ENCODE measurements at regions not wholly inside any gene's neighbourhood (a gene's known extent, or its start where the extent isn't known, plus 50 kb on each side); places are given as distances from the start of the nearest gene placed in this dataset.

- TF ChIP-seq PAXIP1 (CRISPR knock-in tag; conservative IDR thresholded peaks at IDR 0.05) (peak; percentile 80), ZNF598 (CRISPR knock-in tag; IDR thresholded peaks at IDR 0.05; ENCODE audit: borderline replicate concordance) (no peak), ZNF160 (CRISPR knock-in tag; IDR thresholded peaks at IDR 0.05) (no peak), ZNF878 (CRISPR knock-in tag; IDR thresholded peaks at IDR 0.05) (peak; percentile 87), U2AF1 (optimal IDR thresholded peaks at IDR 0.05; ENCODE audit: low read depth, low read length) (no peak), HOXD1 (CRISPR knock-in tag; IDR thresholded peaks at IDR 0.05) (no peak), PTBP1 (IDR thresholded peaks at IDR 0.05; ENCODE audit: low read depth, low read length, poor library complexity, severe bottlenecking) (no peak), ZNF567 (CRISPR knock-in tag; IDR thresholded peaks at IDR 0.05; ENCODE audit: borderline replicate concordance) (no peak), PHB2 (IDR thresholded peaks at IDR 0.05; ENCODE audit: partially characterized antibody) (no peak), ZNF570 (CRISPR knock-in tag; IDR thresholded peaks at IDR 0.05; ENCODE audit: borderline replicate concordance) (no peak), CREM (IDR thresholded peaks at IDR 0.05) (peak; percentile 79), CREM (CRISPR knock-in tag; IDR thresholded peaks at IDR 0.05) (no peak), TEAD2 (CRISPR knock-in tag; IDR thresholded peaks at IDR 0.05) (no peak), ZNF552 (CRISPR knock-in tag; IDR thresholded peaks at IDR 0.05; ENCODE audit: borderline replicate concordance) (no peak), EP300 (IDR thresholded peaks at IDR 0.05; ENCODE audit: low read depth in 2 of 2, low read length in 2 of 2) (peak; percentile 70 to 82), EP300 (CRISPR knock-in tag; IDR thresholded peaks at IDR 0.05; ENCODE audit: borderline replicate concordance) (peak; percentile 87), GABPB1 (CRISPR knock-in tag; IDR thresholded peaks at IDR 0.05) (peak; percentile 35; the same call in 1 of the 2 replicates), ZNF24 (IDR thresholded peaks at IDR 0.05) (no peak), ZFP1 (CRISPR knock-in tag; IDR thresholded peaks at IDR 0.05) (peak; percentile 71; the same call in 1 of the 2 replicates), POLR2A (IDR thresholded peaks at IDR 0.05; ENCODE audit: insufficient read depth in 1 of 2, low read depth in 2 of 2, low read length in 2 of 2) (peak; percentile 26 to 30; a peak in 1 of 4 replicates), HMGA1 (CRISPR knock-in tag; conservative IDR thresholded peaks at IDR 0.05) (no peak), YY1 (IDR thresholded peaks at IDR 0.05; ENCODE audit: insufficient read depth, insufficient replicate concordance, low read depth, low read length) (no peak), KLF15 (CRISPR knock-in tag; IDR thresholded peaks at IDR 0.05; ENCODE audit: borderline replicate concordance) (no peak), PHF5A (CRISPR knock-in tag; IDR thresholded peaks at IDR 0.05; ENCODE audit: low read depth, unreplicated experiment) (peak; percentile 10), ZNF850 (CRISPR knock-in tag; conservative IDR thresholded peaks at IDR 0.05) (no peak), ZNF224 (CRISPR knock-in tag; IDR thresholded peaks at IDR 0.05) (peak; percentile 74; the same call in 1 of the 2 replicates), MLLT10 (CRISPR knock-in tag; IDR thresholded peaks at IDR 0.05) (no peak), ZNF496 (CRISPR knock-in tag; IDR thresholded peaks at IDR 0.05; ENCODE audit: insufficient replicate concordance) (no peak), ZMAT5 (CRISPR knock-in tag; IDR thresholded peaks at IDR 0.05; ENCODE audit: borderline replicate concordance, low read depth) (no peak)
Measured at GRCh38 chr9:115944166-115944948, 209.2 kb upstream of the PAPPA start (continued).
